NOMO-1 treated with dmso at 0.1 percent for 144 hours (cell line): ENCODE measurements at regions not wholly inside any gene's neighbourhood (a gene's known extent, or its start where the extent isn't known, plus 50 kb on each side); places are given as distances from the start of the nearest gene placed in this dataset.
A peak's percentile ranks its signal among the peaks of the same experiment; 100 is the strongest.
"Not testable (repeated sequence)": the region's sequence is repeated elsewhere in the genome, so short reads cannot be mapped to it uniquely, and the experiment has no call there.

ENCODE experiments used
- DNase-seq: peaks from one replicate; lab custom pipeline; 2025; ENCODE audit not compliant: unreplicated experiment; lab: John Stamatoyannopoulos, UW

GRCh38 chr3:144585953-144586352 is 614.3 kb downstream of the DIPK2A start:
- no peak for DNase-seq

DNA sequence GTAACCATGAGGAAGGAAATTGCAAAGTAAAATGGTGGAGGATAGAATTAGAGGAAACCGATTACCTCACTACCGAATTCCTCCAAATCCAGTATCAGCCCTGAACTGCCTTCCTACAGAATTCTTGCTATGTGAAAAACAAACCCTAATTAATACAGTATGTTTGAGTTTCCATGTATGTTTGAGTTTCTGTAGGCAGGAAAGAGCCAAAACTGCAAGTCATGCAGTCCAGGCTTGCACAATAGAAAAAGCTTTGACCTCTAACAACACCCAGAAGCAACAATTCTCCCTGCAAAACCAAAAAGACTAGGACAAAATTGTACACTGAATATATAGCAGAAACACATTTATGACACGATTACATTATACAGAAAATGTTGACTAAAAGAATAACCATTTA is 614.8 kb downstream of the DIPK2A start:
- DNase-seq: no peak

DNA sequence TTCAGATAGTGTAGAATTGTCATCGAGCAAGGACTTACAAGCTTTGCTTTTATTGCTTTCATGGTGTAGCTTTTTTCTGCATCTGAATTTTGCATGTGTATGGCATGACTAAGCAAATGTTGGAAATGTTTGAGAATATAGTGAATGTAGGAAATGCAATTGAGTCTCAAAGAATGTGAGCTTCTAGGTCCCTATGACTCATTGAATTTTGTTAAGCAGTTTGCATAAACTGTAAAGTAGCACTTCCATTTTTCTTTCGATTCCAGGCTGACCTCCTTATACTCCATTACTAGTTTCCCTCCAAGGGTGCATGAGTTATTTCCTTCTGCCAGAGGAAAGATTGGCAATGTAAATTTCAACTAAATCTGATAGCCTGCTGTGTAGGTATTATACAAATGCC is 619.2 kb downstream of the DIPK2A start:
- DNase-seq: peak; percentile 31

- peak; percentile 91 for DNase-seq
Observed at GRCh38 chr3:144593881-144594280, 622.3 kb downstream of the DIPK2A start.

GRCh38 chr3:144620236-144620635 is 648.6 kb downstream of the DIPK2A start:
- not testable (repeated sequence) for DNase-seq

DNA sequence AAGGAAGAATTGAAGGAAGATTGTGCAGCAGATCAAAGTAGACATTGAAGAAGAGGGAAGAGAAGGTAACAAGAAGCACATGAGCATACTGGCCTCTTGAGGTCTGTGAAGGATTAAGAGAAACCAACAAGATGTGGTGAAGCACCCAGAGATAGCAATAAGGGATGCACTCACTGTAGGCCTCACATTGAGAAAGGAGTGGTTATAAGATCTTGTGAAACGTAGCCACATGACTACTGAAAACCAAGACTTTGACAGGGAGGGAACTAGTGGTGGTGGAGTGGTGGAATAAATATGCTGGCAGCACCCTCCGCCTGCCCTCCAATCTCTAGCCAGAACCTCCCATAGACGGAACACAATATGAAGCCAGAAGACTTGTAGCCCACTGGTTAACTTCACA is 651.2 kb downstream of the DIPK2A start:
- DNase-seq: no peak

GRCh38 chr3:144624656-144625055 is 653.0 kb downstream of the DIPK2A start:
- no peak for DNase-seq

GRCh38 chr3:144626835-144627234 is 655.2 kb downstream of the DIPK2A start:
- no peak for DNase-seq

GRCh38 chr3:144629381-144629780 is 657.8 kb downstream of the DIPK2A start:
- no peak for DNase-seq

DNA sequence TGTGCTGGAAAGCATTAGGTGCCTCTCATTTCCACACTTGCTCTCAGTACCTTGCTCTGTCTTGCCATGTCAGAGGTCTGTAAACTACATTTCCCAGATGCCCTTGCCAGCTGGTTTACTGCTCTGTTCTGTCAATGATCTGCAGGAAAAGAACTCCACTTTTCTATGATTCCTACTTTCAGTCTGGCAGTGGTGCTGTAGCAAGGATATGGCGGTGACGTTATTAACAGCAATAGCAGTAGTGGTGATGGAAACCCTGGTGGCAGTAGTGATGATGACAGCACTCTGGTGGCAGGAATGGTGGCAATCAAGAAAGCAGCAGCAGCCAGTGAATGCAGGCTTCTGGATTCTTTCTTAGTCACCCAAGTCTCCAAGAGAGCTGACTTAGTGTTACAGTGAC is 665.2 kb downstream of the DIPK2A start:
- DNase-seq: no peak

DNA sequence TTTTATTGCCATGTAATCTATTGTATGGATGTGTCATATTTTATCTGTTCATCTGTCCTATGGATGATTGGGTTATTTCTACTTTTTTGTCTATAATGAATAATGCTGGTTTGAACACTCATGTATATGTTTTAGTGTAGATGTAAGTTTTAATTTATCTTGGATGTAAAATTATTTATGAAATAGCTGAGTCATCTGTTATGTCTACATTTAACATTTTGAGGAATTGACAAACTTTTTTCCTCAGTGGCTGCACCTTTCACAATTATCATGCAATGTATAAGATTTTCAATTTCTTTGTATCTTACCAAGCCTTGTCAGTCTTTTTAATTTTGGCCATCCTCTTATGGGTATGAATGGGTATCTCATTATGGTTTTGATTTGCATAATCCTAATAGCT is 666.4 kb downstream of the DIPK2A start:
- no peak for DNase-seq

- DNase-seq: no peak
Observed at GRCh38 chr3:144643771-144644198, 672.2 kb downstream of the DIPK2A start.

DNA sequence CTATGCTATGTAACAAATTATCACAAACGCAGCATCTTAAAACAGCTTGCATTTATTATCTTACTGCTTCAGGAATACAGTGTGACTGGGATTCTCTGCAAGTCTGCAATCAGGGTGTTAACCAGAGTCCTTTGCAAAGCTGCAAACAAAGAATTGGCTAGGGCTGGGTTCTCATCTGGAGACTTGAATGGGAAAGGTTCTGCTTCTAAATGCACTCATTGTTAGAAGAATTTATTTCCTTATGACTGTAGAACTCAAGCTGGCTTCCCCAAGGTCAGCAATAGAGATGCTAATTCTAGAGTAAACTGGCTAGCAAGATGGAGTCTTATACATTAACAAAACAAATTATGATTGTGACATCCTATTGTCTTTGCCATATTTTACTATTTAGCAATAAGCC is 673.7 kb downstream of the DIPK2A start:
- no peak for DNase-seq

DNA sequence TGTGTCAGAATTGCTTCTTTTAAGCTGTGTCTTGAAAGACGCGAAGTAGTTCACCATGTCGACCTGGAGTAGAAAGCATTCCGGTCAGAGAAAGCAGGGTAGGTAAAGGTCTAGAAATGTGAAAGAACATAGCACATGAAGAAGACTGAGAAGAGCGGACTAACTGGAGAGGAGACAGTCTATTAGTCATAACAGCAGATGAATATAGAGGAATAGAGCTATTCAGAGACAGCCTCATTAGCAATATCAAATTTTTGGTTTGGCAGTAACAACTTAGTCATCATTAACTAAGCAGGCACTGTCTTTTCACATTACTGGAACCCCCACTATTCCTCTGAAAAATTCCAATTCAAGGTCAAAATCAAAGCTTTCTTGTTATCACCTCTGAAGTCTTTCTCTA is 678.8 kb downstream of the DIPK2A start:
- DNase-seq: no peak

- no peak for DNase-seq
Observed at GRCh38 chr3:144652573-144652972, 681.0 kb downstream of the DIPK2A start.

DNA sequence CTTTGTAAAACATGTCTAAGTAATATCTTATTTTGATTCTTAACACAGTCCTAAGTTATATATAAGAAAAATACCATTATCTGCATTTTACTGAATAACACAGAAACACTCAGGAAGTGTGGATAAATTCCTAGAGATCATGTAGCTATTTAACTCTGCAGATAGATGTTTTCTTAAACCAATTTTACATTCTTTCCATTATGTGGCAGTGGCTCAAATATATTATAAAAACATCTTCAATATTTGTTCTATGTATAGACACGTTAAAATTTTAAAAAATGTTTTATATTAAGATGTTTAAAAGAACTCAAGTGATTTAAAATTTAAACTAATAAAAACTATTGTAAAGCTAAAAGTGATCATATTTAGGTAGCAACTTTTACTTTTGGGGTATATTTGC is 683.8 kb downstream of the DIPK2A start:
- DNase-seq: no peak

DNA sequence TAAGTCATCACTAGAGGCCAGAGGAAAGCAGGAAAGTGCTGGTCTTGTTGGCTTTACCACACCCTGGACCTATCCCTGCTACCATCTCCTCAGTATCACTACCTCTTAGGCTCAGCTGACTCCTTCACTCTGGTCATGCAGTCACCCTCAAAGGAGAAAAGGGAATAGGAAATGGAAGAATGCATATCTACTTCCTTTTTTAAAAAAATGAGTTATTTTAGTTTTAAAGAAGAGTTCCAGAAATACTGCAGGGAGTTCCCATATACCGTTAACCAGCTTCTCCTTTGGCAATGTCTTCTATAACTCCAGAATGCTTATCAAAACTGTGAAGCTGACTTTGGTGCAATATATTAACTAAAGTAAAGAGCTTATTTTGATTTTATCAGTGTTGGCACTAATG is 688.6 kb downstream of the DIPK2A start:
- DNase-seq: peak; percentile 75

DNA sequence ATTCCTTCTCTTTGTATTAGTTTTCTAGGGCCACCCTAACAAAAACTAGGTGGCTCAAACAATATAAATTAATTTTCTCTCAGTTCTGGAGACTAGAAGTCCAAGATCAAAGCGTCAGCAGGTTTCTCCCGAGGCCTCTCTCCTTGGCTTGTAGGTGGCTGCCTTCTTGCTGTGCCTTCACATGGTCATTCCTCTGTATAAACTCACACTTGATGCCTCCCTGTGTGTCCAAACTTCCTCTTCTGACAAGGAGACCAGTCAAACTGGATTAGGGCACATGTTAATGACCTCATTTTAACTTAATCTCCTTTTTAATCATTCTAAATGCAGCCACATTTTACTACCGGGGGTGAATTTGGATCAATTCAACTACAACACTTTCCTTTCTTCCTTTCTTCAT is 691.1 kb downstream of the DIPK2A start:
- DNase-seq: no peak

GRCh38 chr3:144663456-144664436 is 692.1 kb downstream of the DIPK2A start:
- DNase-seq: no peak

DNA sequence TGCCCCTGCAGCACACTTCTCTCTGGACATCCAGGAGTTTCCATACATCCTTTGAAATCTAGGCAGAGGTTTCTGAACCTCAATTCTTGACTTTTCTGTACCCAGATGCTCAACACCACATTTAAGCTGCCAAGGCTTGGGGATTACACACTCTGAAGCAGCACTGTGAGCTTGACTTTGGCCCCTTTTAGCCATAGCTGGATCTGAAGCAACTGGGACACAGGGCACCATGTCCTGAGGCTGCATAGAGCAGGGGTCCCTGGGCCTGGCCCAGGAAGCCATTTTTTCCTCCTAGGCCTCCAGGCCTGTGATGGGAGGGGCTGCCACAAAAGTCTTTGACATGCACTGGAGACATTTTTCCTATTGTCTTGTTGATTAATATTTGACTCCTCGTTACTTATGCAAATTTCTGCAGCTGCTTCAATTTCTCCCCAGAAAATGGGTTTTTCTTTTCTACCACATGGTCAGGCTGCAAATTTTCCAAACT is 694.0 kb downstream of the DIPK2A start:
- no peak for DNase-seq

DNA sequence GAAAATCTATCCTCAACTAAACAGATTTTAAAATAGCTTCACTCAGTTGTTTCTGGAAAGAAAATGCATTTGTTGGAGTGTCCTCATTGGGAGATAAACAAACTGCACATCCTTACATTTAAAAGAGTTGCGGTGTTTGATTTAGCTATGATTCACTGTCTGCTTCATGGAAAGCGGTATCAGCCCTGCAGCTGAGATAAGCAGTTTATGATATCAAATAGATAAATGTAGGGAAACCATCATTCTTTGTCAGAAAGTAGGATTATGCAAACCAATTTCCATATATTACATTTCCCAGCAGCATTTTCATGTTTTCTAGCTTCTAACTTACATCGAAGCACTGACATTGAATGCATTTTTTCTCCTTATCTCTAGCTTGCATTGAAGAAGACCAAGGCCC is 698.9 kb downstream of the DIPK2A start:
- DNase-seq: no peak

DNA sequence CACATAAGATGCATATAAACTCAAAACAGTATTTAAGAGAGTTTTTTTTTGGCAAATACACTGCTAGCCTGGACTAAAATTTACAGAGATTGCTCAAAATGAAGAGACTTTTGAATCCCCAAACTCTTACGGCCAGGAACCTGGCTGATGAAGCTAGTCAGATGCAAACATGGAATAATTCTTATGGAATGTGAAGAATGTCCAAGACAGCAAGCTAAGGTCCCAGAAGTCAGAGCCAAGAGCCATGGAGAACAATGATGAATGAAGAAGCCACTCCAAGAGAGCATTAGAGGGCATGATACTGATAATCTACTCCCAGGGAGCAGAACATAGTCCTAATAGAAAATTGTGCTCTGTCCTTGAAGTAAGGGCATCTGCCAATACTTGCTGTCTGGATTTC is 705.5 kb downstream of the DIPK2A start:
- no peak for DNase-seq

- DNase-seq: no peak
Observed at GRCh38 chr3:144683065-144683464, 711.4 kb downstream of the DIPK2A start.
